ENCODE measurements at regions not wholly inside any gene's neighbourhood (a gene's known extent, or its start where the extent isn't known, plus 50 kb on each side); places are given as distances from the start of the nearest gene placed in this dataset.

GRCh38 chr7:18201350-18201749, 173.7 kb upstream of the PRPS1L1 start:
- TF ChIP-seq CTCF (IDR thresholded peaks at IDR 0.05; ENCODE audit: insufficient read depth, low read depth, low read length) (no peak), EZH2 (IDR thresholded peaks at IDR 0.05; ENCODE audit: insufficient read depth, low read length) (no peak)

Data from astrocyte (in vitro differentiated cells and primary cell).